ENCODE measurements at regions not wholly inside any gene's neighbourhood (a gene's known extent, or its start where the extent isn't known, plus 50 kb on each side); places are given as distances from the start of the nearest gene placed in this dataset.

- DNase-seq (ENCODE audit: low read depth in 3 of 3, low spot score in 1 of 3), result no peak
Measured at GRCh38 chr3:8451696-8452095, 49.9 kb upstream of the LMCD1 start.
